ENCODE measurements at regions not wholly inside any gene's neighbourhood (a gene's known extent, or its start where the extent isn't known, plus 50 kb on each side); places are given as distances from the start of the nearest gene placed in this dataset.

- DNase-seq = no peak
Measured at GRCh38 chr18:56270671-56271250, 367.6 kb downstream of the TXNL1 start.

- DNase-seq = no peak
Measured at GRCh38 chr18:56269958-56270357, 368.4 kb downstream of the TXNL1 start.

- no peak for DNase-seq
Measured at GRCh38 chr18:56268952-56269351, 369.4 kb downstream of the TXNL1 start.

GRCh38 chr18:56267334-56267733, 371.1 kb downstream of the TXNL1 start:
- DNase-seq = no peak

- DNase-seq = no peak
Measured at GRCh38 chr18:56258178-56258577, 380.2 kb downstream of the TXNL1 start.

GRCh38 chr18:56257205-56257604, 381.2 kb downstream of the TXNL1 start:
- no peak for DNase-seq

- DNase-seq = no peak
Measured at GRCh38 chr18:56256659-56257058, 381.7 kb downstream of the TXNL1 start.

GRCh38 chr18:56255381-56255780, 383.0 kb downstream of the TXNL1 start:
- DNase-seq = no peak

- no peak for DNase-seq
Measured at GRCh38 chr18:56252456-56252855, 385.9 kb downstream of the TXNL1 start.

GRCh38 chr18:56248610-56249235, 389.7 kb downstream of the TXNL1 start:
- no peak for DNase-seq

GRCh38 chr18:56246916-56247315, 391.5 kb downstream of the TXNL1 start:
- DNase-seq = no peak

GRCh38 chr18:56245866-56246580, 392.4 kb downstream of the TXNL1 start:
- no peak for DNase-seq

- DNase-seq = no peak
Measured at GRCh38 chr18:56240405-56240804, 398.0 kb downstream of the TXNL1 start.

- no peak for DNase-seq
Measured at GRCh38 chr18:56238576-56238975, 399.8 kb downstream of the TXNL1 start.

- no peak for DNase-seq
Measured at GRCh38 chr18:56235481-56236013, 402.8 kb downstream of the TXNL1 start.

- DNase-seq = no peak
Measured at GRCh38 chr18:56235071-56235470, 403.3 kb downstream of the TXNL1 start.

- DNase-seq = no peak
Measured at GRCh38 chr18:56233595-56233994, 404.8 kb downstream of the TXNL1 start.

GRCh38 chr18:56226025-56226424, 412.4 kb downstream of the TXNL1 start:
- DNase-seq = no peak

- DNase-seq = no peak
Measured at GRCh38 chr18:56224669-56225561, 413.5 kb downstream of the TXNL1 start.

GRCh38 chr18:56221195-56222065, 417.0 kb downstream of the TXNL1 start:
- no peak for DNase-seq

GRCh38 chr18:56217406-56217805, 421.0 kb downstream of the TXNL1 start:
- DNase-seq = no peak

GRCh38 chr18:56214706-56215105, 423.7 kb downstream of the TXNL1 start:
- DNase-seq = no peak

Measured in midbrain (tissue), 1 donor.